ENCODE measurements at regions not wholly inside any gene's neighbourhood (a gene's known extent, or its start where the extent isn't known, plus 50 kb on each side); places are given as distances from the start of the nearest gene placed in this dataset.

GRCh38 chr13:111897846-111898215 lies 169.1 kb upstream of the SOX1 start:
- peaks cover 0 to 9% (median 3%) of the 10 kb centered on the region in 4 experiments; a peak in 4 of 7 replicates for H3K4me1 ChIP-seq (replicated peaks in 1 of 4; ENCODE audit: control insufficient read depth in 3 of 4, insufficient read depth in 4 of 4, low read length in 3 of 4)
- H3K36me3 ChIP-seq (ENCODE audit: control insufficient read depth in 2 of 4, insufficient read depth in 4 of 4, low read length in 3 of 4) = no peaks in the 10 kb centered on the region
- H2BK15ac ChIP-seq (ENCODE audit: low read length) = no peak overlapping the region
- H3K79me1 ChIP-seq (ENCODE audit: low read depth, low read length) = no peaks in the 10 kb centered on the region
- H3K4me2 ChIP-seq (ENCODE audit: insufficient read depth in 1 of 2, low read depth in 2 of 2, low read length in 2 of 2) = no peak overlapping the region
- H2BK12ac ChIP-seq (ENCODE audit: low read depth, low read length) = no peak overlapping the region
- no peak overlapping the region for H2BK5ac ChIP-seq (ENCODE audit: low read depth, low read length)
- 91% methylated on average over 9 of the region's 9 CpGs; no CpG with 5 or more reads in 1 of the 2 experiments for WGBS, 2 experiments (ENCODE audit: extremely low coverage in 1 of 2, insufficient coverage in 1 of 2, insufficient read length in 1 of 2, insufficient replicate concordance in 2 of 2, low coverage in 1 of 2, low lambda C conversion rate in 2 of 2, missing lambda C conversion rate in 1 of 2)
- H3K27me3 ChIP-seq (replicated peaks in 1 of 4; ENCODE audit: control insufficient read depth in 3 of 4, extremely low read depth in 1 of 4, insufficient read depth in 3 of 4, low read length in 3 of 4) = peaks cover 3 to 22% (median 16%) of the 10 kb centered on the region in 4 experiments
- no peak overlapping the region for H3K9ac ChIP-seq (replicated peaks in 1 of 4; ENCODE audit: extremely low read depth in 1 of 4, low read depth in 3 of 4, low read length in 3 of 4)
- H3K14ac ChIP-seq (ENCODE audit: insufficient read length) = no peak overlapping the region
- no peak overlapping the region for H4K91ac ChIP-seq (replicated peaks; ENCODE audit: insufficient read length, low read length)
- no peak for DNase-seq (ENCODE audit: low read depth in 1 of 2, low spot score in 2 of 2)
- H4K20me1 ChIP-seq (replicated peaks in 1 of 2; ENCODE audit: control insufficient read depth in 1 of 2, insufficient read depth in 2 of 2, low read length in 2 of 2) = peaks cover 0 to 4% of the 10 kb centered on the region in 2 experiments
- H3K79me2 ChIP-seq (ENCODE audit: control insufficient read depth in 1 of 2, insufficient read depth in 2 of 2, low read length in 2 of 2) = no peaks in the 10 kb centered on the region
- H4K5ac ChIP-seq (ENCODE audit: insufficient read length, low read depth, low read length) = no peak overlapping the region
- no peak overlapping the region for H2BK20ac ChIP-seq (ENCODE audit: low read length)
- no peaks in the 10 kb centered on the region for H3K9me3 ChIP-seq (ENCODE audit: insufficient read depth in 2 of 2, low read depth in 1 of 2, low read length in 1 of 2)
- peaks cover 10% of the 10 kb centered on the region; the same call in 1 of the 2 replicates for H3K23me2 ChIP-seq (ENCODE audit: low read depth, low read length)
- no peak overlapping the region for H3K4ac ChIP-seq (replicated peaks; ENCODE audit: insufficient read length, low read depth, low read length)
- no peak overlapping the region for H2BK120ac ChIP-seq (replicated peaks; ENCODE audit: low read depth, low read length)
- ChIA-PET CTCF (ENCODE audit: partially characterized antibody) (no interaction called here), POLR2A (ENCODE audit: partially characterized antibody) (no interaction called here)
- FAIRE-seq = no peak
- no peak overlapping the region for H3K23ac ChIP-seq (ENCODE audit: insufficient read length)
- H3K27ac ChIP-seq (ENCODE audit: low read depth, low read length) = no peak overlapping the region
- H3K56ac ChIP-seq (replicated peaks; ENCODE audit: insufficient read length, low read depth, low read length) = no peak overlapping the region
- no peak overlapping the region for H2AFZ ChIP-seq (ENCODE audit: low read length)
- no peak overlapping the region for H4K8ac ChIP-seq (ENCODE audit: extremely low read depth, insufficient read depth, low read length)
- no peak overlapping the region for H3K18ac ChIP-seq (ENCODE audit: extremely low read depth, low read length)
- no peak overlapping the region for H2AK5ac ChIP-seq (ENCODE audit: low read depth, low read length)
- H3K4me3 ChIP-seq (ENCODE audit: extremely low read depth in 1 of 4, insufficient read depth in 2 of 4, low read depth in 3 of 4, low read length in 4 of 4) = no peak overlapping the region
- TF ChIP-seq YY1 (IDR thresholded peaks at IDR 0.05; ENCODE audit: low read depth, low read length) = no peak
- no peak for TF ChIP-seq MAX (IDR thresholded peaks at IDR 0.05)
- no peak for TF ChIP-seq CEBPB (IDR thresholded peaks at IDR 0.05; ENCODE audit: low read depth, low read length)
- no peak for TF ChIP-seq SP2 (IDR thresholded peaks at IDR 0.05; ENCODE audit: low read length)
- TF ChIP-seq ZNF274 (IDR thresholded peaks at IDR 0.05; ENCODE audit: borderline replicate concordance, extremely low read depth, low read length) = no peak
- no peak for TF ChIP-seq SRF (IDR thresholded peaks at IDR 0.05; ENCODE audit: low read depth, low read length)
- TF ChIP-seq BACH1 (IDR thresholded peaks at IDR 0.05; ENCODE audit: low read length) = no peak
- TF ChIP-seq CBX8 (IDR thresholded peaks at IDR 0.05; ENCODE audit: borderline replicate concordance, low read depth, low read length) = no peak
- no peak for TF ChIP-seq EZH2 (IDR thresholded peaks at IDR 0.05; ENCODE audit: low read depth, low read length, severe bottlenecking)
- TF ChIP-seq SIN3A (conservative IDR thresholded peaks at IDR 0.05 in 1 of 2, IDR thresholded peaks at IDR 0.05 in 1 of 2; ENCODE audit: low read depth in 1 of 2, low read length in 2 of 2) = no peak
- no peak for TF ChIP-seq USF2 (IDR thresholded peaks at IDR 0.05; ENCODE audit: low read length)
- TF ChIP-seq NRF1 (IDR thresholded peaks at IDR 0.05; ENCODE audit: low read depth, low read length) = no peak
- no peak for TF ChIP-seq PHF8 (conservative IDR thresholded peaks at IDR 0.05; ENCODE audit: low read depth, low read length)
- TF ChIP-seq KDM4A (IDR thresholded peaks at IDR 0.05; ENCODE audit: low read depth, low read length, severe bottlenecking) = no peak
